GM12878 (cell line): ENCODE measurements at regions not wholly inside any gene's neighbourhood (a gene's known extent, or its start where the extent isn't known, plus 50 kb on each side); places are given as distances from the start of the nearest gene placed in this dataset.

ENCODE experiments used
- EZH2 ChIP-seq: IDR thresholded peaks from 2 replicates; pipeline ENCODE4 v1.6.1; 2012; ENCODE audit warnings: low read depth, mild to moderate bottlenecking, control low read depth, inconsistent platforms, low read length, borderline replicate concordance; ENCODE audit not compliant: control insufficient read depth
- KAT2A ChIP-seq: conservative IDR thresholded peaks from 2 replicates; pipeline ENCODE4 v1.6.1; 2011; ENCODE audit warnings: low read depth, low read length; ENCODE audit not compliant: control insufficient read depth
- TF ChIP-seq, protein P1 (sequence below), 3 experiments: IDR thresholded peaks in 2 of 3; conservative IDR thresholded peaks in 1 of 3; 2 replicates each; pipeline ENCODE4 v1.5.1; 2011; ENCODE audit warnings: low read depth in 3 of 3, low read length in 3 of 3, mild to moderate bottlenecking in 3 of 3, control low read depth in 2 of 3, moderate library complexity in 2 of 3, inconsistent platforms in 1 of 3, mixed read lengths in 1 of 3; ENCODE audit not compliant: control insufficient read depth in 2 of 3, insufficient read depth in 1 of 3; ENCODE audit errors: extremely low read depth in 1 of 3

DNA sequence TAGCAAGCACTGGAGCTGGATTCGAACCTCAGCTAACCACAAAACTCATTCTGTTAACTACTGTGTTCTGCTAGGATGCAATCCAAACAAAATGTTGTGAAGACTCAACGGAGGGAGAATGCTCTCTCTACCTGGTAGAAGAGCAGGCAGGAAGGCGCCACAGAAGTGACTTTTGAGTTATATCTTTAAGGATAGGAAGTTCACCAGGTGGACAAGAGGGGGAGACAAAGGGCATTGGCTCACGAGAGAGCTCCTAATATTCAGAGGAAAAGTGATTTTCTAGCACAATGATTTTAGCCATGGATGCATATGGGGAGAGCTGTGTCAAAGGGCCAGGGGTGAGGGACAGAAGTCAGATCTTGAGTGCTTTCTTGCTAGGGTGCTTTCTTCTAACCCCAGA, 108.4 kb upstream of the MAFB start:
- TF ChIP-seq, protein P1, sequence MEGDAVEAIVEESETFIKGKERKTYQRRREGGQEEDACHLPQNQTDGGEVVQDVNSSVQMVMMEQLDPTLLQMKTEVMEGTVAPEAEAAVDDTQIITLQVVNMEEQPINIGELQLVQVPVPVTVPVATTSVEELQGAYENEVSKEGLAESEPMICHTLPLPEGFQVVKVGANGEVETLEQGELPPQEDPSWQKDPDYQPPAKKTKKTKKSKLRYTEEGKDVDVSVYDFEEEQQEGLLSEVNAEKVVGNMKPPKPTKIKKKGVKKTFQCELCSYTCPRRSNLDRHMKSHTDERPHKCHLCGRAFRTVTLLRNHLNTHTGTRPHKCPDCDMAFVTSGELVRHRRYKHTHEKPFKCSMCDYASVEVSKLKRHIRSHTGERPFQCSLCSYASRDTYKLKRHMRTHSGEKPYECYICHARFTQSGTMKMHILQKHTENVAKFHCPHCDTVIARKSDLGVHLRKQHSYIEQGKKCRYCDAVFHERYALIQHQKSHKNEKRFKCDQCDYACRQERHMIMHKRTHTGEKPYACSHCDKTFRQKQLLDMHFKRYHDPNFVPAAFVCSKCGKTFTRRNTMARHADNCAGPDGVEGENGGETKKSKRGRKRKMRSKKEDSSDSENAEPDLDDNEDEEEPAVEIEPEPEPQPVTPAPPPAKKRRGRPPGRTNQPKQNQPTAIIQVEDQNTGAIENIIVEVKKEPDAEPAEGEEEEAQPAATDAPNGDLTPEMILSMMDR (IDR thresholded peaks at IDR 0.05 in 2 of 3, conservative IDR thresholded peaks at IDR 0.05 in 1 of 3; ENCODE audit: control insufficient read depth in 2 of 3, extremely low read depth in 1 of 3, insufficient read depth in 1 of 3, low read depth in 3 of 3, low read length in 3 of 3), result peak; percentile 46 to 62 (median 53)
- TF ChIP-seq EZH2 (no peak), KAT2A (no peak)
